Right renal pelvis (tissue), 4 donors: ENCODE measurements at regions not wholly inside any gene's neighbourhood (a gene's known extent, or its start where the extent isn't known, plus 50 kb on each side); places are given as distances from the start of the nearest gene placed in this dataset.
"Not testable (repeated sequence)": the region's sequence is repeated elsewhere in the genome, so short reads cannot be mapped to it uniquely, and the experiment has no call there.

ENCODE experiments used
- DNase-seq, 4 donors: peaks; one replicate each; pipeline ENCODE4 v3.0.0-alpha.2; 2013; ENCODE audit warnings: low read depth in 4 of 4, low spot score in 3 of 4, missing footprints in 1 of 4

GRCh38 chr1:233722212-233722979 is 108.5 kb downstream of the KCNK1 start:
- no peak for DNase-seq

- no peak for DNase-seq
These were observed 109.5 kb downstream of the KCNK1 start for GRCh38 chr1:233723387-233723786.

- not testable (repeated sequence) for DNase-seq
These were observed 110.3 kb downstream of the KCNK1 start for GRCh38 chr1:233724131-233724631.

GRCh38 chr1:233725423-233725822 is 111.5 kb downstream of the KCNK1 start:
- DNase-seq, result no peak

DNA sequence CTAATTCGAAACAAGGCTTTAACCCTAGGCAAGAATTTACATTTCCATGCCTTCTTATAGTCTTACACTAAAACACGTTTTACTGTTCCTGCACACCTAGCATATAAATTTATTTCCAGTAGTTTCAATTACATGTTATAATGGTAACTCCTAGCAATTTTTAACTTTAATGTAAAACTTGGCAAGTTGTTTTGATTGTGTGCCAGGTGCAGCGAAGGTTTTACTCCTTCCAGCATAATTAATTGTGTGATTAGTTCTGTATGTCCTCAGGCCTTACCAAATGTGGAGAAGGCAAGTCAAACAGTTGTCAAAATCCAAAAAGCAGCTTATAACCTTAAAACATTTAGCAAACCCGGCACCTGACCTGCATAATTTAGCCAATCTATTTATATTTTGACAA is 114.8 kb downstream of the KCNK1 start:
- DNase-seq, result no peak

DNA sequence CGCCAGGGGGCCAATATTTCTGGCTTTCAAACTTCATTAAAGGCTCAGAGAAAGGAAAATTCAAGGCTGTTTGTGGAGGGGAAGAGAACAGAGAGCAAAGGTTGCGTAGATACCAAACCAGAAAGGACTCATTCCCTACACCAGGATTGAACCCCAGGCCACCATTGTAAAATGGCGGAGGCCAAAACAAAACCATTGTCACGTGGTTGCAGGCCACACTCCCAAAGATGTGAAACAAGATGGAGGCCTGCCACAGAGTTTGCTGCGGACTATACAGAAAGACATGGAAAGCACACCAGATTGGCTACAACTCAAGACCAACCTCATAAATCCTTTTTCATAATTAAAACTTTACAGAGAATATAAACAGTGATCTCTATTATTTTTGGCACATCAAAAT is 116.5 kb downstream of the KCNK1 start:
- DNase-seq, result no peak

DNA sequence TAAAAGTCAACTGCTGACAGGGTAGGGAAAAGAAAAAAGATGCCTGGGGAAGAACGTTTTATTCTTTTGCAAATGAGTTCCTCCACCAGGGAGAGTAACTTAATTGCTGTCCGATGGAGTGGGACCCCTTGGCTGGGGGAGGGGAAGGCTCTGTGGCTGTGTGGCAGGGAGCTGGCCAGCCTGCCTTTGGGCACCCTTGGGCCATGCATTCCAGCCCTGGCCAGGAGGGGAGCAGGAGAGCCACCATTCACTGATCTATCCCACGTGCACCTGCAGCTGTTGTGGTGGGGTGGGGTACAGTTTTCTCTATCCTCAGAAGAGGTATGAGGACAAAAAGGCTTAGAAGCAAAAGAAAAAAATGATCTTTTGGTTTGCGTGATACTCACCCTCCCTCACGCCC is 116.9 kb downstream of the KCNK1 start:
- DNase-seq, result no peak

DNA sequence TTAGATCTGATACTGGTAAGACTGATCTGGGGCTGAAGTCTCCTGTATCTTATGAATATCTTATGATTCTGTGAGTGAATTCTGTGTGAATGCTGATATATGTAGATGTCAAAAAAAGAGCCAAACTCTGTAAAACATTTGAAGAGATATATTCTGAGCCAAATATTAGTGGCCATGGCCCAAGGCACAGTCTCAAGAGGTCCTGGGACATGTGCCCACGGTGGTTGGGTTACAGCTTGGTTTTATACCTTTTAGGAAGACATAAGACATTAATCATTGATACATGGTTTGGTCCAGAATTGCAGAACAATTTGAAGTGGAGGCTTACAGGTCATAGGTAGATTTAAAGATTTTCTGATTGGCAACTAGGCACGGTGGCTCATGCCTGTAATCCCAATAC is 118.3 kb downstream of the KCNK1 start:
- no peak for DNase-seq

DNA sequence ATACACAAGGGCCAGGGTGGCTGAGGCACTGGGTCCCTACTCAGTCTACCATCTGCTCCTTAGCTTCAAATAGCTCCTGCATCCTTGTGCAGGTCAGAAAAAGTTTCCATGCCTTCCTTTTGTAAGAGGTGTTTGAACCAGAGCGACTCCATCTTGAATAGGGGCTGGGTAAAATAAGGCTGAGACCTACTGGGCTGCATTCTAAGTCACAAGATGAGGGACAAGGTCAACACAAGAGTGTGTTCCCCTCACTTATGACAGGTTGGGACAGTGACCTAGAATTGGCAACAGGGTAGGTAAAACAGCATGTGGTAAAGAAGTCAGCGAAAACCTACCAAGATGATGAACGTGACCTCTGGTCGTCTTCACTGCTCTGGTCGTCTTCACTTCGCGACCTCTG is 120.5 kb downstream of the KCNK1 start:
- no peak for DNase-seq

GRCh38 chr1:233735331-233735730 is 121.4 kb downstream of the KCNK1 start:
- no peak for DNase-seq

- no peak for DNase-seq
These were observed 121.9 kb downstream of the KCNK1 start for GRCh38 chr1:233735847-233736246.

DNA sequence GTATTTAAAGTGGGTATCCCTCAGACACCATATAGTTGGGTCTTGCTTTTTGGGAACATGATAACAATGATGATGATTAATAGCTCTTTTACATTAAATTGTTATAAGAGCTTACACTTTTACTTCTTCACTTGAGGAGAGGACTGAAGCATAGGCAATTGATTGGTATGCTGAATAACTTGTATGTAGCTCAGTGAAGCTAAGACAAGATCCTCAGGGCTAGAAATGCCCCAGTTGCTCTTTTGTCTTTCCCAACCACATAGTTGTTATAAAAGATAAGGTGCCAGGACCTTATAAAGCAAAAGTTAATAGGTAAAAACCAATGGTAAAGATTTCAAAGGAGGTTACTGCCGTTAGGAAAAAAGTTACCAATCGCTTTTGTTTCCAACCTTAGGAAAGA is 123.4 kb downstream of the KCNK1 start:
- DNase-seq, result no peak

- DNase-seq, result no peak
These were observed 124.5 kb downstream of the KCNK1 start for GRCh38 chr1:233738396-233738795.

DNA sequence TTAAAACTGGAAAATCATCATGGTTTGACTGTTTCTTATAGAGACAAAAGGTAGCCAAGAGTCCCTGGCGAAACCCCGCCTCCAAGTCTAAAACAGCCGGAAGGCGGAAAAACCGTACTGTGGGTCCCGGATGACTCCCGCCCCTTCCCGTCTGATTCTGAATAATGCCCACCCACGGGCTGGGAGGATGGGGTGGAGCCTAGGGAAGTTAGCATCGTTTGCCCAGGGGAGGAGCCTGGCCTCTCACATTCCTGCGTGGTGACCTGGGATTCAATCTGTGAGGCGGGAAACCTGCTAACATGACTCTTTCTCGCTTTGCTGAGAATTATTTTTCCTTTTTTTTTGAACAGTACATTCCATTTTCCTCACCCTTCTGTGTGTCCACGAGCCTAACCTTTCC is 124.9 kb downstream of the KCNK1 start:
- DNase-seq, result no peak

DNA sequence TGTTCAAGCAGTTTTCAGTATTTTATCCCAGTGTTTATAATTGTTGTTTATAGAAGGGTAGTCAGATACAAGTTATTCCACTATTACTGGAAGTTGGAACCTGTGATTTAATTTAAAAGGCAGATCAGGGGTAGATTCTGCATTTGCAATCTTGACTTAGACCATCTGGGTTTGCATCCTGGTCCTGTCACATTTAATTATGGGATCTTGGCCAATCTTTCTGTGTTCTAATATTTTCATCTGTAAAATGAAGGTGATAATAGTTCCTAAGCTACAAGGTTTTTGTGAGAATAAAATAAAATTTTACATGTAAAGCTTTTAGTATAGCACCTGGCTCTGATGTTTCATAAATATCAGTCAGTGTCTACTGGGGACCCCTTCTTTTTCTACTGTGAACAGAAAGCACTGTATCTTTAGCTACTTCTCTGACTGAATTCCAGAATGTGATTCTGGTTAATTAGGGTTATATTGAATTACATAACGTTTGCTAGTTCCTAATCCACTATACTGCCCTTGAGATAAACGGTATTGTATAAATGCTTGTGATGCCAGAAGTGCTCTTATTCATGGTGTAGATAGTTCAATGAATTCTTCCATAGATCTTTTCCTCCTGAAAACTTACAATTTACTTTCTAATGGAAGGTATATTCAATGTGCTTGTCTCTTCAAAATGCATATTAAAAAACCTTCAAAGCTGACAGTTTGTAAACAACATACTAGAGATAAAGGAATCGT is 131.0 kb downstream of the KCNK1 start:
- no peak for DNase-seq

DNA sequence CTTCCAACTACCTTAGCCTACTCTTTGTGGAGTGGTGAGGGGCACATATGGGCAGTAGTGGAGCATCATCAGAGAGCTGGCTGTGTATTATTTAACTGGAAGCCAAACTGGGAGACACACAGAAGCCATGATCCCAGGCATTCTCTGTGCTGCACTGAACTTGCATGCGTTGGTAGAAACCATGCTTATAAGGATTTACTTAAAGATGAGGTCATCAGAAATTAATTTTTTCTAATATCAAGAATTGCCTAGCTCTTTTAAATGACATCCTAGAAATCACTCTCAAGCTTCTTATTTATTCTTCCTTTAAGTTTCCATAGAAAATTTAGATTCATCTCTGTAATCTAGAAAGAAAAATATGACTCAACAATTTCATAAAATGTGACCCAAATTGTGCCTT is 136.2 kb downstream of the KCNK1 start:
- no peak for DNase-seq

GRCh38 chr1:233759665-233760064 is 144.8 kb upstream of the SLC35F3 start:
- no peak for DNase-seq

DNA sequence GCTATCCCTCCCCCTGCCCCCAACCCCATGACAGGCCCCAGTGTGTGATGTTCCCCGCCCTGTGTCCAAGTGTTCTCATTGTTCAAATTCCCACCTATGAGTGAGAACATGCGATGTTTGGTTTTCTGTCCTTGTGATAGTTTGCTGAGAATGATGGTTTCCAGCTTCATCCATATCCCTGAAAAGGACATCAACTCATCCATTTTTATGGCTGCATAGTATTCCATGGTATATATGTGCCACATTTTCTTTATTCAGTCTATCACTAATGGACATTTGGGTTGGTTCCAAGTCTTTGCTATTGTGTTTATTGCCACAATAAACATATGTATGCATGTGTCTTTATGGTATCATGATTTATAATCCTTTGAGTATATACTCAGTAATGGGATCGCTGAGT is 140.2 kb upstream of the SLC35F3 start:
- not testable (repeated sequence) for DNase-seq

DNA sequence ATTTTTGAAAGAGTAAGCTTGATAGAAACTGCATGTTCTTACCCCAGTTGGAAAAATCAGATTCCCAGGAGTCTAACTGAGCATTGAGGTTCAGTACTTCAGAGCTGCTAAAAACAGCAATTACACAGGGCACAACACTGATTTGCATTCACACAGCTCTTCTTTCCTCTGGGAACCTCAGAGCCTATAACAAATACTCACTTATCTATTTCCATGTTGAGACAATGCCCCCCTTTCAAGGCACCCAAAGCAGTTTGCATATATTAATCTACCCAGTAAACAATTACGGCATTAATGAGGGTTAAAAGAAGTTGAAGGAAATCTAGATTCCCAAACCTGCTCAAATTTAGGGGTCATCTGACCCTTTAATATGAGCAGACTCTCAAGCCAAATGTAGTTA is 126.9 kb upstream of the SLC35F3 start:
- DNase-seq, result no peak

- DNase-seq, result no peak
These were observed 124.4 kb upstream of the SLC35F3 start for GRCh38 chr1:233780049-233780448.

DNA sequence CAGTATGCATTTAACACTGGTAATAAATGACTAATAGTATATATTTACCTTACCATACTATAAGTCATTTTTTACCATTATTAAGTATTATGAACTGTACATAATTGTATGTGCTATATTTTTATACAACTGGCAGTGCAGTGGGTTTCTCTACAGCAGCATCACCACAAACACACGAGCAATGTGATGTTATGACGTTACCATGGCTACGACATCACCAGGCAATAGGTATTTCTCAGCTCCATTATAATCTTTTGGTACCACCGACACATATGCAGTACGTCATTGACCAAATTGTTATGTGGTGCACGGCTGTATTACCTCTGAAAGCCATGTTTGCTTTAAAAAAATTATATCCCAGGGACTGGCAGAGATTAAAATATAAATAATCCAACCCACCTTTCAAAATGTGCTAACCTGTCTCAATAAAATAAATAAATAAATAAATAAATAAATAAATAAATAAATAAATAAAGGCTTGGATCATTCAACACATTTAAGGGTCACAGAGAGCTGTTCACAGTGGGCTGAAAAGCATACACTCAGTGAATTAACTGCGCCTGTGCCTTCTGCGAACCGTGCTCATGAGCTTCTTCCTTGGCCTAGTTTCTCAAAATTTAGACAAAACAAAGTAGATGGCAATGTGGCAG is 121.4 kb upstream of the SLC35F3 start:
- DNase-seq, result no peak

- no peak for DNase-seq
These were observed 116.9 kb upstream of the SLC35F3 start for GRCh38 chr1:233787599-233787998.
